A673 (cell line): ENCODE measurements at regions not wholly inside any gene's neighbourhood (a gene's known extent, or its start where the extent isn't known, plus 50 kb on each side); places are given as distances from the start of the nearest gene placed in this dataset.

ENCODE experiments used
- EZH2 ChIP-seq: fragments of 200-600 bp; sonication (generic); IDR thresholded peaks from 2 replicates; pipeline ENCODE4 v1.6.1; 2017; ENCODE audit warnings: borderline replicate concordance, low read depth, mild to moderate bottlenecking, mixed read lengths, antibody characterized with exemption, low read length; ENCODE audit not compliant: poor library complexity, severe bottlenecking
- TF ChIP-seq, protein P1 (sequence below): fragments of 300-800, 200-600 bp; sonication (generic); conservative IDR thresholded peaks from 2 replicates; pipeline ENCODE4 v1.5.1; 2017; ENCODE audit warnings: low read depth, mild to moderate bottlenecking, antibody characterized with exemption, low read length, moderate library complexity, mixed read lengths

- TF ChIP-seq, protein P1, sequence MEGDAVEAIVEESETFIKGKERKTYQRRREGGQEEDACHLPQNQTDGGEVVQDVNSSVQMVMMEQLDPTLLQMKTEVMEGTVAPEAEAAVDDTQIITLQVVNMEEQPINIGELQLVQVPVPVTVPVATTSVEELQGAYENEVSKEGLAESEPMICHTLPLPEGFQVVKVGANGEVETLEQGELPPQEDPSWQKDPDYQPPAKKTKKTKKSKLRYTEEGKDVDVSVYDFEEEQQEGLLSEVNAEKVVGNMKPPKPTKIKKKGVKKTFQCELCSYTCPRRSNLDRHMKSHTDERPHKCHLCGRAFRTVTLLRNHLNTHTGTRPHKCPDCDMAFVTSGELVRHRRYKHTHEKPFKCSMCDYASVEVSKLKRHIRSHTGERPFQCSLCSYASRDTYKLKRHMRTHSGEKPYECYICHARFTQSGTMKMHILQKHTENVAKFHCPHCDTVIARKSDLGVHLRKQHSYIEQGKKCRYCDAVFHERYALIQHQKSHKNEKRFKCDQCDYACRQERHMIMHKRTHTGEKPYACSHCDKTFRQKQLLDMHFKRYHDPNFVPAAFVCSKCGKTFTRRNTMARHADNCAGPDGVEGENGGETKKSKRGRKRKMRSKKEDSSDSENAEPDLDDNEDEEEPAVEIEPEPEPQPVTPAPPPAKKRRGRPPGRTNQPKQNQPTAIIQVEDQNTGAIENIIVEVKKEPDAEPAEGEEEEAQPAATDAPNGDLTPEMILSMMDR, result no peak
- no peak for TF ChIP-seq EZH2
Measured at GRCh38 chr5:33166522-33166921, 274.2 kb upstream of the TARS1 start.
